Astrocyte of the cerebellum (primary cell): ENCODE measurements at regions not wholly inside any gene's neighbourhood (a gene's known extent, or its start where the extent isn't known, plus 50 kb on each side); places are given as distances from the start of the nearest gene placed in this dataset.

ENCODE experiments used
- DNase-seq: peaks from one replicate; pipeline ENCODE4 v3.0.0-alpha.2; 2011; ENCODE audit warnings: low read depth
- H3K4me3 ChIP-seq: 2 replicates; pipeline ENCODE4 v1.5.1; 2011; ENCODE audit warnings: mild to moderate bottlenecking, low read depth, low read length, moderate library complexity
- CTCF ChIP-seq: IDR thresholded peaks from 2 replicates; pipeline ENCODE4 v1.5.1; 2012; ENCODE audit warnings: low read length, low read depth, moderate library complexity, mild to moderate bottlenecking; ENCODE audit errors: missing control alignments
- in situ Hi-C: cut with HindIII; loops from 2 replicates; pipeline ENCODE4 v1.10.0; 2017; ENCODE audit warnings: low sequenced_read_pairs

- H3K4me3 ChIP-seq: no peak overlapping the region
- no peak for TF ChIP-seq CTCF
- no peak for DNase-seq
- in situ Hi-C loops: no loop called here
Measured at GRCh38 chr13:108448891-108449290, 179.4 kb downstream of the TNFSF13B start.

- in situ Hi-C loops: no loop called here
Measured at GRCh38 chr13:108451121-108451520, 178.3 kb upstream of the MYO16 start.

GRCh38 chr13:108455320-108455719 lies 174.1 kb upstream of the MYO16 start:
- in situ Hi-C loops: loop anchor here (5.0 kb wide), 1 partner anchor 103 kb away; no protein-coding TSS in a partner anchor
- H3K4me3 ChIP-seq: no peak overlapping the region
- no peak for TF ChIP-seq CTCF
- DNase-seq: no peak

More at GRCh38 chr13:108451121-108451520, 178.3 kb upstream of the MYO16 start:
- no peak for DNase-seq
- TF ChIP-seq CTCF: no peak
- no peak overlapping the region for H3K4me3 ChIP-seq

GRCh38 chr13:108460043-108460442 lies 169.4 kb upstream of the MYO16 start:
- no peak overlapping the region for H3K4me3 ChIP-seq
- in situ Hi-C loops: no loop called here
- no peak for DNase-seq
- TF ChIP-seq CTCF: no peak

- H3K4me3 ChIP-seq: no peak overlapping the region
- in situ Hi-C loops: no loop called here
- TF ChIP-seq CTCF: no peak
- DNase-seq: no peak
Measured at GRCh38 chr13:108460746-108461145, 168.7 kb upstream of the MYO16 start.

- in situ Hi-C loops: no loop called here
- TF ChIP-seq CTCF: no peak
- DNase-seq: peak; percentile 85
- H3K4me3 ChIP-seq: no peak overlapping the region
Measured at GRCh38 chr13:108463340-108463739, 166.1 kb upstream of the MYO16 start.

- no peak overlapping the region for H3K4me3 ChIP-seq
- in situ Hi-C loops: no loop called here
- no peak for TF ChIP-seq CTCF
- no peak for DNase-seq
Measured at GRCh38 chr13:108470921-108471320, 158.5 kb upstream of the MYO16 start.
